HepG2 (cell line): ENCODE measurements at regions not wholly inside any gene's neighbourhood (a gene's known extent, or its start where the extent isn't known, plus 50 kb on each side); places are given as distances from the start of the nearest gene placed in this dataset.

Experiments used
- ATAC-seq: fragments of 200-7000 bp; cut with Tn5 transposase; 3 replicates; pipeline ENCODE4 v1.9.1; 2020; ENCODE audit warnings: mild to moderate bottlenecking, moderate library complexity
- BruUV-seq: library from RNA; stranded (reverse); fragments of 400-500 nt; replicated peaks from 2 replicates; lab custom pipeline; 2021; lab: Mats Ljungman, UMichigan
- CTCF ChIA-PET: fragments of 300-600 bp; formaldehyde crosslinking; extraction: SDS; loops from one replicate; lab custom pipeline; 2021; ENCODE audit warnings: low total read pairs, inconsistent platforms, low intra/inter-chr PET ratio; lab: Yijun Ruan, JAX
- POLR2A ChIA-PET: fragments of 350-600 bp; sonication (Branson Sonifier 250); formaldehyde crosslinking; loops from one replicate; lab custom pipeline; 2020; ENCODE audit warnings: antibody characterized with exemption, inconsistent platforms; lab: Yijun Ruan, JAX
- DNase-seq: peaks from one replicate; pipeline ENCODE4 v3.0.0-alpha.2; 2015; ENCODE audit warnings: low spot score
- FAIRE-seq: peaks from 3 replicates; lab custom pipeline; 2011; peaks lifted over from hg19 to GRCh38; lab: Jason Lieb, UNC
- H2AFZ ChIP-seq: one replicate; pipeline ENCODE4 v1.6.1; 2011; ENCODE audit warnings: low read length, inconsistent platforms
- H3K27ac ChIP-seq: fragments of 300-600 bp; 3 replicates; pipeline ENCODE4 v1.8.0; 2011; ENCODE audit warnings: mixed run types, mild to moderate bottlenecking, mixed read lengths, low read length, inconsistent platforms; ENCODE audit not compliant: insufficient read depth; ENCODE audit errors: extremely low read length
- H3K27me3 ChIP-seq, 2 experiments: fragments of 200-600 bp in 1 of 2; 2 replicates in 1 of 2; 3 replicates in 1 of 2; pipeline versions ENCODE4 v1.6.0 to v1.8.0; 2011; ENCODE audit warnings: low read length in 2 of 2, mild to moderate bottlenecking in 2 of 2, moderate library complexity in 2 of 2, inconsistent platforms in 1 of 2; ENCODE audit not compliant: insufficient read depth in 2 of 2, control insufficient read depth in 1 of 2
- H3K36me3 ChIP-seq, 2 experiments: fragments of 200-600 bp in 1 of 2; replicated peaks in 1 of 2; 2 replicates in 1 of 2; 3 replicates in 1 of 2; pipeline versions ENCODE4 v1.5.1 to v1.8.0; 2011; ENCODE audit warnings: low read length in 2 of 2, inconsistent platforms in 1 of 2; ENCODE audit not compliant: insufficient read depth in 2 of 2, control insufficient read depth in 1 of 2
- H3K4me1 ChIP-seq: 2 replicates; pipeline ENCODE4 v1.5.1; 2012; ENCODE audit warnings: low read length, inconsistent platforms; ENCODE audit not compliant: insufficient read depth
- H3K4me2 ChIP-seq: 2 replicates; pipeline ENCODE4 v1.6.0; 2011; ENCODE audit warnings: low read depth, low read length, inconsistent platforms
- H3K4me3 ChIP-seq, 3 experiments: fragments of 200-600 bp in 1 of 3; sonication (generic), shearing (Covaris generic) in 1 of 3; replicated peaks in 1 of 3; 2 replicates each; pipeline ENCODE4 v1.5.1; 2011 to 2016; ENCODE audit warnings: low read length in 3 of 3, inconsistent platforms in 2 of 3, low read depth in 2 of 3, mild to moderate bottlenecking in 2 of 3, control low read depth in 1 of 3, mixed read lengths in 1 of 3; ENCODE audit not compliant: insufficient read depth in 1 of 3
- H3K79me2 ChIP-seq: one replicate; pipeline ENCODE4 v1.6.1; 2011; ENCODE audit warnings: low read length, inconsistent platforms; ENCODE audit not compliant: insufficient read depth
- H3K9ac ChIP-seq: 2 replicates; pipeline ENCODE4 v1.6.0; 2011; ENCODE audit warnings: mild to moderate bottlenecking, low read depth, low read length, inconsistent platforms; ENCODE audit not compliant: insufficient read depth
- H3K9me3 ChIP-seq: 2 replicates; pipeline ENCODE4 v1.5.1; 2012; ENCODE audit warnings: mild to moderate bottlenecking, low read length
- H4K20me1 ChIP-seq: 2 replicates; pipeline ENCODE4 v1.6.0; 2011; ENCODE audit warnings: inconsistent platforms, mild to moderate bottlenecking, low read length, moderate library complexity; ENCODE audit not compliant: insufficient read depth
- ELF1 ChIP-seq: sonication (generic); formaldehyde crosslinking; IDR thresholded peaks from 2 replicates; pipeline ENCODE4 v1.4.0; 2020; ENCODE audit warnings: missing genetic modification reagents
- ERF ChIP-seq: IDR thresholded peaks from 2 replicates; pipeline ENCODE4 v1.6.1; 2018; ENCODE audit warnings: missing biosample characterization, missing genetic modification reagents
- GATA4 ChIP-seq: sonication (generic); IDR thresholded peaks from 2 replicates; pipeline ENCODE4 v1.6.1; 2016; ENCODE audit warnings: antibody characterized with exemption, low read depth, borderline replicate concordance
- U2AF2 ChIP-seq: fragments of 200-400 bp; formaldehyde crosslinking; IDR thresholded peaks from 2 replicates; pipeline ENCODE4 v1.6.1; 2017; ENCODE audit warnings: low read depth, mild to moderate bottlenecking, low read length
- ZNF230 ChIP-seq: sonication (generic); formaldehyde crosslinking; IDR thresholded peaks from 2 replicates; pipeline ENCODE4 v1.4.0; 2020; ENCODE audit warnings: mild to moderate bottlenecking, missing genetic modification reagents
- ZNF33A ChIP-seq: sonication (generic); formaldehyde crosslinking; IDR thresholded peaks from 2 replicates; pipeline ENCODE4 v1.5.1; 2020; ENCODE audit warnings: missing genetic modification reagents, mild to moderate bottlenecking, moderate library complexity, borderline replicate concordance
- ZNF615 ChIP-seq: sonication (generic); formaldehyde crosslinking; IDR thresholded peaks from 2 replicates; pipeline ENCODE4 v1.5.0; 2020; ENCODE audit warnings: mild to moderate bottlenecking, missing genetic modification reagents, borderline replicate concordance
- WGBS: methylation state at CpG from one replicate; pipeline ENCODE4 v1.1.6; 2017; ENCODE audit warnings: low lambda C conversion rate; 5-methylcytosine and 5-hydroxymethylcytosine counted together
- in situ Hi-C: cut with HindIII; loops from 2 replicates; pipeline ENCODE4 v1.10.0; 2017; ENCODE audit warnings: low pct_unique_long_range_greater_than_20kb; ENCODE audit not compliant: extremely low pct_ligation_motif_present
- intact Hi-C: fragments of 100-400 bp; cut with micrococcal nuclease; formaldehyde crosslinking; loops from one replicate; pipeline ENCODE4 v1.10.0; 2022; ENCODE audit not compliant: unreplicated experiment
- TF ChIP-seq, protein P1 (sequence below), 2 experiments: fragments of 450-650 bp in 1 of 2; sonication (generic) in 1 of 2; formaldehyde crosslinking in 1 of 2; IDR thresholded peaks; 2 replicates each; pipeline versions ENCODE4 v1.6.1 to v1.8.0; 2016 to 2022; ENCODE audit warnings: antibody characterized with exemption in 1 of 2, mild to moderate bottlenecking in 1 of 2, missing genetic modification reagents in 1 of 2
- TF ChIP-seq, protein P2 (sequence below): sonication (generic); formaldehyde crosslinking; IDR thresholded peaks from 2 replicates; pipeline ENCODE4 v1.5.0; 2020; ENCODE audit warnings: mild to moderate bottlenecking, low read depth, missing genetic modification reagents, borderline replicate concordance
- TF ChIP-seq, protein P3 (sequence below): sonication (generic); formaldehyde crosslinking; IDR thresholded peaks from 2 replicates; pipeline ENCODE4 v1.4.0; 2020; ENCODE audit warnings: mild to moderate bottlenecking, missing genetic modification reagents

DNA sequence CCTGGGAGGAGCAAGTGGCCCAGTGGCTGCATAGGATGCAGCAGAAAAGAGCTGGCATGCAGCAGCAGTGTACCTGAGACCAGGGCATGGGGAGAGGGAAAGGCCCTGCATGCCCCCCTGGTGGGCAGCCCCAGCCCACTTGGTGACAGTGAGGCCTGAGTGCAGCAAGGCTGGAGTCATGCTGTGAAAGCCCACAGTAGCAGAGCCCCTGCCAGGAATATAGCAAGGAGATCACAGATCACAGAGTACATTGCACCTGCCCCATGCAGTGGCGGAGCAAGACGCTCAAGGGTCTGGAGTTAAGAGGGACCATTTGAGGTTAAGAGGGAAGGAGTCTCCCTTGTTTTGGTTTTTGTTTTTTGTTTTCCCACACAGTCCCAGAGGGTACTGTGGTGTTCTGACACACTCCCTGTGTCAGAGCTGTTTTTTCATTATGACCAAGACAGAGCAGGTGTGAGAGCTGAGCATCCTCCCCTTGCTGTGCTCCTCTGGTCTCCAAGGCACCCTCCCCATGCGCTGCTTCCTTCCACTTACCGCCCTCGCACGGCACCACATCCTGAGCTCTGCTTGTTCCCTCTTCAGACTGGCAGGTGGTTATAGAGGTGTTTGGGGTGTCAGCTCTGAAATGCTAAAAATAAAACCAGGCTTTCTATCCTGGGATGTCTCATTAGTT is 85.0 kb upstream of the UBL3 start:
- intact Hi-C loops, result no loop called here
- Histone ChIP-seq H2AFZ (no peak overlapping the region), H3K79me2 (no peaks in the 10 kb centered on the region), H3K27ac (no peak overlapping the region), H3K36me3 (no peaks in the 10 kb centered on the region), H3K4me2 (no peak overlapping the region), H4K20me1 (no peaks in the 10 kb centered on the region), H3K4me1 (no peaks in the 10 kb centered on the region), H3K9me3 (no peaks in the 10 kb centered on the region), H3K4me3 (no peak overlapping the region), H3K27me3 (peaks cover 2 to 15% of the 10 kb centered on the region in 2 experiments; a peak in 2 of 5 replicates), H3K9ac (no peak overlapping the region)
- ChIA-PET CTCF (no interaction called here), POLR2A (no interaction called here)
- 78% methylated on average over 6 of the region's 6 CpGs for WGBS
- ATAC-seq, result no peak
- BruUV-seq, result no TSS peak
- in situ Hi-C loops, result no loop called here
- FAIRE-seq, result no peak
- DNase-seq, result no peak
- TF ChIP-seq, protein P1, sequence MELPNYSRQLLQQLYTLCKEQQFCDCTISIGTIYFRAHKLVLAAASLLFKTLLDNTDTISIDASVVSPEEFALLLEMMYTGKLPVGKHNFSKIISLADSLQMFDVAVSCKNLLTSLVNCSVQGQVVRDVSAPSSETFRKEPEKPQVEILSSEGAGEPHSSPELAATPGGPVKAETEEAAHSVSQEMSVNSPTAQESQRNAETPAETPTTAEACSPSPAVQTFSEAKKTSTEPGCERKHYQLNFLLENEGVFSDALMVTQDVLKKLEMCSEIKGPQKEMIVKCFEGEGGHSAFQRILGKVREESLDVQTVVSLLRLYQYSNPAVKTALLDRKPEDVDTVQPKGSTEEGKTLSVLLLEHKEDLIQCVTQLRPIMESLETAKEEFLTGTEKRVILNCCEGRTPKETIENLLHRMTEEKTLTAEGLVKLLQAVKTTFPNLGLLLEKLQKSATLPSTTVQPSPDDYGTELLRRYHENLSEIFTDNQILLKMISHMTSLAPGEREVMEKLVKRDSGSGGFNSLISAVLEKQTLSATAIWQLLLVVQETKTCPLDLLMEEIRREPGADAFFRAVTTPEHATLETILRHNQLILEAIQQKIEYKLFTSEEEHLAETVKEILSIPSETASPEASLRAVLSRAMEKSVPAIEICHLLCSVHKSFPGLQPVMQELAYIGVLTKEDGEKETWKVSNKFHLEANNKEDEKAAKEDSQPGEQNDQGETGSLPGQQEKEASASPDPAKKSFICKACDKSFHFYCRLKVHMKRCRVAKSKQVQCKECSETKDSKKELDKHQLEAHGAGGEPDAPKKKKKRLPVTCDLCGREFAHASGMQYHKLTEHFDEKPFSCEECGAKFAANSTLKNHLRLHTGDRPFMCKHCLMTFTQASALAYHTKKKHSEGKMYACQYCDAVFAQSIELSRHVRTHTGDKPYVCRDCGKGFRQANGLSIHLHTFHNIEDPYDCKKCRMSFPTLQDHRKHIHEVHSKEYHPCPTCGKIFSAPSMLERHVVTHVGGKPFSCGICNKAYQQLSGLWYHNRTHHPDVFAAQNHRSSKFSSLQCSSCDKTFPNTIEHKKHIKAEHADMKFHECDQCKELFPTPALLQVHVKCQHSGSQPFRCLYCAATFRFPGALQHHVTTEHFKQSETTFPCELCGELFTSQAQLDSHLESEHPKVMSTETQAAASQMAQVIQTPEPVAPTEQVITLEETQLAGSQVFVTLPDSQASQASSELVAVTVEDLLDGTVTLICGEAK (IDR thresholded peaks at IDR 0.05), result no peak
- TF ChIP-seq, protein P1 (CRISPR knock-in tag; IDR thresholded peaks at IDR 0.05), result no peak
- TF ChIP-seq ZNF33A (no peak), ZNF230 (CRISPR knock-in tag) (no peak), U2AF2 (no peak), ERF (CRISPR knock-in tag) (no peak), ELF1 (no peak), GATA4 (no peak), ZNF615 (no peak)
- TF ChIP-seq, protein P2, sequence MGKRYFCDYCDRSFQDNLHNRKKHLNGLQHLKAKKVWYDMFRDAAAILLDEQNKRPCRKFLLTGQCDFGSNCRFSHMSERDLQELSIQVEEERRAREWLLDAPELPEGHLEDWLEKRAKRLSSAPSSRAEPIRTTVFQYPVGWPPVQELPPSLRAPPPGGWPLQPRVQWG (CRISPR knock-in tag), result no peak
- TF ChIP-seq, protein P3, sequence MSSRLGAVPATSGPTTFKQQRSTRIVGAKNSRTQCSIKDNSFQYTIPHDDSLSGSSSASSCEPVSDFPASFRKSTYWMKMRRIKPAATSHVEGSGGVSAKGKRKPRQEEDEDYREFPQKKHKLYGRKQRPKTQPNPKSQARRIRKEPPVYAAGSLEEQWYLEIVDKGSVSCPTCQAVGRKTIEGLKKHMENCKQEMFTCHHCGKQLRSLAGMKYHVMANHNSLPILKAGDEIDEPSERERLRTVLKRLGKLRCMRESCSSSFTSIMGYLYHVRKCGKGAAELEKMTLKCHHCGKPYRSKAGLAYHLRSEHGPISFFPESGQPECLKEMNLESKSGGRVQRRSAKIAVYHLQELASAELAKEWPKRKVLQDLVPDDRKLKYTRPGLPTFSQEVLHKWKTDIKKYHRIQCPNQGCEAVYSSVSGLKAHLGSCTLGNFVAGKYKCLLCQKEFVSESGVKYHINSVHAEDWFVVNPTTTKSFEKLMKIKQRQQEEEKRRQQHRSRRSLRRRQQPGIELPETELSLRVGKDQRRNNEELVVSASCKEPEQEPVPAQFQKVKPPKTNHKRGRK (CRISPR knock-in tag), result no peak
